ENCODE measurements at regions not wholly inside any gene's neighbourhood (a gene's known extent, or its start where the extent isn't known, plus 50 kb on each side); places are given as distances from the start of the nearest gene placed in this dataset.

DNA sequence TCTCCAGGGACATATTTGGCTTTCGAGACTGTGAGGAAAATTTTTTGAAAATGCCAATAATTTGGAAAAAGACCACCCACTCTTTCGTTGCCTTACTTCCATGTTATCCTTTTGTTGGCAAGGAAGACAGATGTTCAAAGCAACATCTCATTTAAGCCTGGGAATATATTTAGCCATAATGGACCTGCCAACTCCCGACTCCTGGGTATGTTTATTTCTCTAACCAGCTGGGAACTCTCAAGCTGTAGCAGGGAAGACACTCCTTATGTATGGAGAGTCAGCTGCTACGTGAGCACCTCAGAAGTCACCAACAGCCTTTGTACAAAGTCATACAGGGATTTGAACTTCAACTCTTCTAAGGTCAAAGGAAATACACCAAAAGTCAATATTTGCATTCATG, 96.5 kb upstream of the DAAM1 start:
- TF ChIP-seq NFRKB (IDR thresholded peaks at IDR 0.05), result no peak
- CTCF ChIA-PET (ENCODE audit: low intra/inter-chr PET ratio, low total read pairs), result no interaction called here
- H3K27me3 ChIP-seq (ENCODE audit: control insufficient read depth in 1 of 2, insufficient read depth in 2 of 2, low read length in 2 of 2), result 0 out of 5 replicates have a peak, but pooled peaks cover 0 to 4% of the 10 kb centered on the region in 2 experiments
- no peak for DNase-seq (ENCODE audit: low spot score)
- H4K20me1 ChIP-seq (ENCODE audit: insufficient read depth, low read length), result no peaks in the 10 kb centered on the region
- no peaks in the 10 kb centered on the region for H3K4me1 ChIP-seq (ENCODE audit: insufficient read depth, low read length)
- H2AFZ ChIP-seq (ENCODE audit: low read length), result no peak overlapping the region
- no peaks in the 10 kb centered on the region for H3K9me3 ChIP-seq (ENCODE audit: low read length)
- H3K9ac ChIP-seq (ENCODE audit: insufficient read depth, low read depth, low read length), result no peak overlapping the region
- 15% methylated on average over 4 of the region's 4 CpGs for WGBS (ENCODE audit: low lambda C conversion rate)
- H3K79me2 ChIP-seq (ENCODE audit: insufficient read depth, low read length), result no peaks in the 10 kb centered on the region
- no TSS peak for BruUV-seq (replicated peaks)
- no peak overlapping the region for H3K27ac ChIP-seq (ENCODE audit: extremely low read length, insufficient read depth, low read length)
- intact Hi-C loops (cut with micrococcal nuclease; ENCODE audit: unreplicated experiment), result no loop called here
- no peak overlapping the region for H3K4me2 ChIP-seq (ENCODE audit: low read depth, low read length)
- in situ Hi-C loops (cut with HindIII; ENCODE audit: extremely low pct_ligation_motif_present, low pct_unique_long_range_greater_than_20kb), result no loop called here
- no peaks in the 10 kb centered on the region for H3K36me3 ChIP-seq (replicated peaks in 1 of 2; ENCODE audit: control insufficient read depth in 1 of 2, insufficient read depth in 2 of 2, low read length in 2 of 2)
- POLR2A ChIA-PET, result no interaction called here
- ATAC-seq, result no peak
- H3K4me3 ChIP-seq (replicated peaks in 1 of 3; ENCODE audit: insufficient read depth in 1 of 3, low read depth in 2 of 3, low read length in 3 of 3), result no peak overlapping the region
- no peak for FAIRE-seq

DNA sequence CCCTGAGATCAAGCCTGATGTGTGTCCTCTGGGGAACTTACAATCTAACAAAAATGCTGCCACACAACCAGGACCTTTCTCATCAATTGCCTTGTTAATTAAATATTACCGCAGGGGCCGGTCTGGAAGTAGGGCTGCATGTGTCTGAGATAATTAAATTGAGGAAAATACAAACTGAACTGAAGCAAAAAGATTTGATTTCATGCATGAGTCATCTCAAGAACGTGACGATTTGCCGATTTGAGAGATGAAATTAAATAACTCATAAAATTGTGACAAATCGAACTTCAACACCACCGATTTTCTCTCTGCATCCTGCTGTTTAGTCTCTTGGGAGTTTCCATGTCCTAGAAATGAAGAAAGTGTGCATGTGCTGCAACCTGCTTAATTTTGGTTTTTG, 94.6 kb upstream of the DAAM1 start:
- 25% methylated on average over 7 of the region's 7 CpGs for WGBS (ENCODE audit: low lambda C conversion rate)
- ChIA-PET CTCF (ENCODE audit: low intra/inter-chr PET ratio, low total read pairs) (no interaction called here), POLR2A (no interaction called here)
- Histone ChIP-seq H2AFZ (ENCODE audit: low read length) (no peak overlapping the region), H3K4me2 (ENCODE audit: low read depth, low read length) (no peak overlapping the region), H3K4me3 (replicated peaks in 1 of 3; ENCODE audit: insufficient read depth in 1 of 3, low read depth in 2 of 3, low read length in 3 of 3) (no peak overlapping the region), H3K4me1 (ENCODE audit: insufficient read depth, low read length) (no peaks in the 10 kb centered on the region), H3K27ac (ENCODE audit: extremely low read length, insufficient read depth, low read length) (no peak overlapping the region), H3K9ac (ENCODE audit: insufficient read depth, low read depth, low read length) (no peak overlapping the region), H4K20me1 (ENCODE audit: insufficient read depth, low read length) (no peaks in the 10 kb centered on the region), H3K9me3 (ENCODE audit: low read length) (no peaks in the 10 kb centered on the region), H3K79me2 (ENCODE audit: insufficient read depth, low read length) (no peaks in the 10 kb centered on the region), H3K36me3 (replicated peaks in 1 of 2; ENCODE audit: control insufficient read depth in 1 of 2, insufficient read depth in 2 of 2, low read length in 2 of 2) (no peaks in the 10 kb centered on the region), H3K27me3 (ENCODE audit: control insufficient read depth in 1 of 2, insufficient read depth in 2 of 2, low read length in 2 of 2) (0 out of 5 replicates have a peak, but pooled peaks cover 0 to 4% of the 10 kb centered on the region in 2 experiments)
- in situ Hi-C loops (cut with HindIII; ENCODE audit: extremely low pct_ligation_motif_present, low pct_unique_long_range_greater_than_20kb) (no loop called here), intact Hi-C loops (cut with micrococcal nuclease; ENCODE audit: unreplicated experiment) (no loop called here)
- no TSS peak for BruUV-seq (replicated peaks)
- DNase-seq (ENCODE audit: low spot score) (no peak), ATAC-seq (no peak), FAIRE-seq (no peak)
- TF ChIP-seq ZSCAN25 (CRISPR knock-in tag; IDR thresholded peaks at IDR 0.05) (no peak), ZNF724P (CRISPR knock-in tag; IDR thresholded peaks at IDR 0.05; ENCODE audit: borderline replicate concordance) (no peak), ZNF496 (CRISPR knock-in tag; IDR thresholded peaks at IDR 0.05; ENCODE audit: insufficient replicate concordance) (no peak), PPARG (CRISPR knock-in tag; conservative IDR thresholded peaks at IDR 0.05) (no peak), FOXC1 (CRISPR knock-in tag; IDR thresholded peaks at IDR 0.05; ENCODE audit: borderline replicate concordance) (no peak), ZBTB2 (CRISPR knock-in tag; IDR thresholded peaks at IDR 0.05; ENCODE audit: low read depth) (no peak)

All from HepG2 (cell line).